SK-N-SH treated with all-trans-retinoic acid at 6 μM for 48 hours (cell line): ENCODE measurements at regions not wholly inside any gene's neighbourhood (a gene's known extent, or its start where the extent isn't known, plus 50 kb on each side); places are given as distances from the start of the nearest gene placed in this dataset.

Experiments used
- ATAC-seq: fragments of 200-7000 bp; cut with Tn5 transposase; 3 replicates; pipeline ENCODE4 v1.9.1; 2020; ENCODE audit warnings: mild to moderate bottlenecking, moderate library complexity
- BACH2 ChIP-seq: fragments of 250-450 bp; sonication (Bioruptor Pico); IDR thresholded peaks from 2 replicates; pipeline ENCODE4 v1.9.0; 2021; ENCODE audit warnings: mild to moderate bottlenecking, borderline replicate concordance
- CSRNP3 ChIP-seq: fragments of 250-450 bp; sonication (Bioruptor Pico); IDR thresholded peaks from 2 replicates; pipeline ENCODE4 v1.5.1; 2021; ENCODE audit warnings: mild to moderate bottlenecking, moderate library complexity
- ESRRG ChIP-seq: fragments of 250-450 bp; sonication (Bioruptor Pico); IDR thresholded peaks from 2 replicates; pipeline ENCODE4 v1.6.1; 2021; ENCODE audit warnings: mild to moderate bottlenecking
- GLIS3 ChIP-seq: fragments of 250-450 bp; sonication (Bioruptor Pico); IDR thresholded peaks from 2 replicates; pipeline ENCODE4 v1.5.0; 2020; ENCODE audit warnings: mild to moderate bottlenecking, moderate library complexity
- OSR1 ChIP-seq: fragments of 250-450 bp; sonication (Bioruptor Pico); IDR thresholded peaks from 2 replicates; pipeline ENCODE4 v1.8.0; 2022; ENCODE audit warnings: moderate library complexity, mild to moderate bottlenecking, inconsistent platforms
- PATZ1 ChIP-seq: fragments of 250-450 bp; sonication (Bioruptor Pico); IDR thresholded peaks from 2 replicates; pipeline ENCODE4 v1.8.0; 2020; ENCODE audit warnings: mild to moderate bottlenecking, moderate library complexity, borderline replicate concordance
- POU6F1 ChIP-seq: fragments of 250-450 bp; sonication (Bioruptor Pico); IDR thresholded peaks from 2 replicates; pipeline ENCODE4 v1.8.0; 2021; ENCODE audit warnings: low read depth, mild to moderate bottlenecking, moderate library complexity, borderline replicate concordance
- RARB ChIP-seq: fragments of 250-450 bp; sonication (Bioruptor Pico); IDR thresholded peaks from 2 replicates; pipeline ENCODE4 v1.8.0; 2021; ENCODE audit warnings: mild to moderate bottlenecking, moderate library complexity
- SNAI2 ChIP-seq: fragments of 250-450 bp; sonication (Bioruptor Pico); IDR thresholded peaks from 2 replicates; pipeline ENCODE4 v1.5.0; 2020; ENCODE audit warnings: mild to moderate bottlenecking, moderate library complexity
- TCF4 ChIP-seq: fragments of 250-450 bp; sonication (Bioruptor Pico); IDR thresholded peaks from 2 replicates; pipeline ENCODE4 v1.8.0; 2021; ENCODE audit warnings: mild to moderate bottlenecking, moderate library complexity, borderline replicate concordance
- TOX ChIP-seq: fragments of 250-450 bp; sonication (Bioruptor Pico); IDR thresholded peaks from 2 replicates; pipeline ENCODE4 v1.8.0; 2021; ENCODE audit warnings: mild to moderate bottlenecking, moderate library complexity, borderline replicate concordance
- TSHZ2 ChIP-seq: fragments of 250-450 bp; sonication (Bioruptor Pico); IDR thresholded peaks from 2 replicates; pipeline ENCODE4 v1.5.0; 2020; ENCODE audit warnings: mild to moderate bottlenecking, moderate library complexity
- ZC3H10 ChIP-seq: fragments of 250-450 bp; sonication (Bioruptor Pico); IDR thresholded peaks from 2 replicates; pipeline ENCODE4 v1.5.1; 2021; ENCODE audit warnings: mild to moderate bottlenecking, moderate library complexity
- ZFP3 ChIP-seq: fragments of 250-450 bp; sonication (Bioruptor Pico); IDR thresholded peaks from 2 replicates; pipeline ENCODE4 v1.5.0; 2020; ENCODE audit warnings: mild to moderate bottlenecking, moderate library complexity
- ZFP30 ChIP-seq: fragments of 450-650 bp; formaldehyde crosslinking; IDR thresholded peaks from 2 replicates; pipeline ENCODE4 v1.5.0; 2022; ENCODE audit warnings: mild to moderate bottlenecking, moderate library complexity
- ZNF565 ChIP-seq: fragments of 450-650 bp; formaldehyde crosslinking; conservative IDR thresholded peaks from 2 replicates; pipeline ENCODE4 v1.5.0; 2020; ENCODE audit warnings: low read depth, mild to moderate bottlenecking, moderate library complexity
- ZNF70 ChIP-seq: fragments of 450-650 bp; formaldehyde crosslinking; IDR thresholded peaks from 2 replicates; pipeline ENCODE4 v1.5.0; 2020; ENCODE audit warnings: mild to moderate bottlenecking, moderate library complexity
- ZNF8 ChIP-seq: fragments of 450-650 bp; formaldehyde crosslinking; IDR thresholded peaks from 2 replicates; pipeline ENCODE4 v1.5.0; 2020; ENCODE audit warnings: mild to moderate bottlenecking, moderate library complexity

GRCh38 chr13:26480246-26480855, 77.1 kb upstream of the WASF3 start (continued):
- TF ChIP-seq TSHZ2 (no peak), ZNF565 (CRISPR knock-in tag) (no peak), POU6F1 (CRISPR knock-in tag) (no peak), ESRRG (CRISPR knock-in tag) (no peak), GLIS3 (CRISPR knock-in tag) (no peak), OSR1 (CRISPR knock-in tag) (no peak), BACH2 (CRISPR knock-in tag) (no peak)

- ATAC-seq: peak; percentile 79
- TF ChIP-seq TOX (CRISPR knock-in tag) (no peak), RARB (CRISPR knock-in tag) (no peak), CSRNP3 (CRISPR knock-in tag) (no peak), ZFP30 (CRISPR knock-in tag) (no peak), POU6F1 (CRISPR knock-in tag) (no peak), TSHZ2 (no peak), ZNF565 (CRISPR knock-in tag) (no peak), BACH2 (CRISPR knock-in tag) (no peak), GLIS3 (CRISPR knock-in tag) (no peak), SNAI2 (CRISPR knock-in tag) (no peak), ZNF8 (CRISPR knock-in tag) (no peak), TCF4 (CRISPR knock-in tag) (no peak), OSR1 (CRISPR knock-in tag) (no peak), ESRRG (CRISPR knock-in tag) (no peak), PATZ1 (CRISPR knock-in tag) (no peak), ZC3H10 (no peak), ZNF70 (CRISPR knock-in tag) (no peak), ZFP3 (CRISPR knock-in tag) (no peak)
Measured at GRCh38 chr13:26482451-26483197, 74.9 kb upstream of the WASF3 start.
